Nephron progenitor cell (in vitro differentiated cells): ENCODE measurements at regions not wholly inside any gene's neighbourhood (a gene's known extent, or its start where the extent isn't known, plus 50 kb on each side); places are given as distances from the start of the nearest gene placed in this dataset.
A peak's percentile ranks its signal among the peaks of the same experiment; 100 is the strongest.

Source experiments
- DNase-seq: peaks from one replicate; pipeline ENCODE4 v3.0.0; 2021
- H3K27ac Mint-ChIP-seq: 2 replicates; pipeline ENCODE4 v1.8.0; 2021; ENCODE audit warnings: mild to moderate bottlenecking, moderate library complexity, mixed read lengths
- H3K27me3 Mint-ChIP-seq: 2 replicates; pipeline ENCODE4 v1.8.0; 2021; ENCODE audit warnings: mild to moderate bottlenecking, low read depth, mixed read lengths; ENCODE audit not compliant: poor library complexity
- H3K36me3 Mint-ChIP-seq: 2 replicates; pipeline ENCODE4 v1.8.0; 2021; ENCODE audit warnings: low read depth, mixed read lengths
- H3K4me1 Mint-ChIP-seq: 2 replicates; pipeline ENCODE4 v1.8.0; 2021; ENCODE audit warnings: mixed read lengths
- H3K4me3 Mint-ChIP-seq: 2 replicates; pipeline ENCODE4 v1.8.0; 2021; ENCODE audit warnings: mild to moderate bottlenecking, moderate library complexity, mixed read lengths
- H3K9me3 Mint-ChIP-seq: 2 replicates; pipeline ENCODE4 v1.8.0; 2021; ENCODE audit warnings: mild to moderate bottlenecking, moderate library complexity, mixed read lengths
- TF ChIP-seq, protein P1 (sequence below): fragments of 200-600 bp; sonication (generic); IDR thresholded peaks from 2 replicates; pipeline ENCODE4 v1.5.0; 2021; ENCODE audit warnings: antibody characterized with exemption

- peaks cover 6% of the 10 kb centered on the region for H3K9me3 Mint-ChIP-seq
- H3K4me3 Mint-ChIP-seq, result no peak overlapping the region
- no peaks in the 10 kb centered on the region for H3K36me3 Mint-ChIP-seq
- no peaks in the 10 kb centered on the region for H3K27me3 Mint-ChIP-seq
- peaks cover 78% of the 10 kb centered on the region for H3K4me1 Mint-ChIP-seq
- peak overlapping the region; percentile 80 for H3K27ac Mint-ChIP-seq
- TF ChIP-seq, protein P1, sequence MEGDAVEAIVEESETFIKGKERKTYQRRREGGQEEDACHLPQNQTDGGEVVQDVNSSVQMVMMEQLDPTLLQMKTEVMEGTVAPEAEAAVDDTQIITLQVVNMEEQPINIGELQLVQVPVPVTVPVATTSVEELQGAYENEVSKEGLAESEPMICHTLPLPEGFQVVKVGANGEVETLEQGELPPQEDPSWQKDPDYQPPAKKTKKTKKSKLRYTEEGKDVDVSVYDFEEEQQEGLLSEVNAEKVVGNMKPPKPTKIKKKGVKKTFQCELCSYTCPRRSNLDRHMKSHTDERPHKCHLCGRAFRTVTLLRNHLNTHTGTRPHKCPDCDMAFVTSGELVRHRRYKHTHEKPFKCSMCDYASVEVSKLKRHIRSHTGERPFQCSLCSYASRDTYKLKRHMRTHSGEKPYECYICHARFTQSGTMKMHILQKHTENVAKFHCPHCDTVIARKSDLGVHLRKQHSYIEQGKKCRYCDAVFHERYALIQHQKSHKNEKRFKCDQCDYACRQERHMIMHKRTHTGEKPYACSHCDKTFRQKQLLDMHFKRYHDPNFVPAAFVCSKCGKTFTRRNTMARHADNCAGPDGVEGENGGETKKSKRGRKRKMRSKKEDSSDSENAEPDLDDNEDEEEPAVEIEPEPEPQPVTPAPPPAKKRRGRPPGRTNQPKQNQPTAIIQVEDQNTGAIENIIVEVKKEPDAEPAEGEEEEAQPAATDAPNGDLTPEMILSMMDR, result no peak
- no peak for DNase-seq
Measured at GRCh38 chr6:139480356-139481165, 106.1 kb upstream of the CITED2 start.

- Mint-ChIP-seq H3K4me3 (peak overlapping the region; percentile 3), H3K27ac (peak overlapping the region; percentile 37), H3K4me1 (peaks cover 82% of the 10 kb centered on the region), H3K36me3 (no peaks in the 10 kb centered on the region), H3K27me3 (no peaks in the 10 kb centered on the region), H3K9me3 (peaks cover 6% of the 10 kb centered on the region)
- TF ChIP-seq, protein P1, result no peak
- no peak for DNase-seq
Measured at GRCh38 chr6:139479433-139480222, 105.2 kb upstream of the CITED2 start.

GRCh38 chr6:139475646-139476045, 101.2 kb upstream of the CITED2 start:
- Mint-ChIP-seq H3K36me3 (no peaks in the 10 kb centered on the region), H3K27ac (peak overlapping the region; percentile 98), H3K27me3 (no peaks in the 10 kb centered on the region), H3K4me1 (peaks cover 85% of the 10 kb centered on the region), H3K4me3 (peak overlapping the region; percentile 31), H3K9me3 (peaks cover 6% of the 10 kb centered on the region)
- TF ChIP-seq, protein P1, result no peak
- no peak for DNase-seq

DNA sequence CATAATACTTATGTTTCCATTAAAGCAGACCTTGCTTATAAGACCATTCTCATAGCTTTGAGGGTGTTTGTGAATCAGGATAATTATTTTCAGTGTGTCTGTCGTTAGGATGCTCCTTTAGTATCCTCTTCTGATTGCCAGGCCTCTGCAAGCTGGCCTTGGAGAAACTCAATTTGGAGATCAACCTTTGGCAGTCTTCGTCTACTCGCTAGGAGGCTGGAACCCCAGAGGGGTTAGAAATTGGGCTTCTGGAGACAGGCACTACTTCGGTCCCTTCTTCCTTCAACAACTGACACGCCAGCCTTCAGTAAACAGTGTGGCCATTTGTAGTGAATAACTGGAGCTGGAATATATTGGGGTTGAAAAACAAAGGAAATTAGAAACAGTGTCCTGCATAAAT, 100.8 kb upstream of the CITED2 start:
- Mint-ChIP-seq H3K4me3 (peak overlapping the region; percentile 31), H3K27ac (peak overlapping the region; percentile 98), H3K27me3 (no peaks in the 10 kb centered on the region), H3K4me1 (peaks cover 83% of the 10 kb centered on the region), H3K36me3 (no peaks in the 10 kb centered on the region), H3K9me3 (peaks cover 6% of the 10 kb centered on the region)
- TF ChIP-seq, protein P1, result no peak
- DNase-seq, result no peak

- H3K4me3 Mint-ChIP-seq, result peak overlapping the region; percentile 71
- H3K27me3 Mint-ChIP-seq, result no peaks in the 10 kb centered on the region
- H3K27ac Mint-ChIP-seq, result peak overlapping the region; percentile 100
- TF ChIP-seq, protein P1, result no peak
- peaks cover 83% of the 10 kb centered on the region for H3K4me1 Mint-ChIP-seq
- H3K9me3 Mint-ChIP-seq, result peaks cover 3% of the 10 kb centered on the region
- H3K36me3 Mint-ChIP-seq, result no peaks in the 10 kb centered on the region
- DNase-seq, result peak; percentile 15
Measured at GRCh38 chr6:139474145-139475108, 100.0 kb upstream of the CITED2 start.
